Upper lobe of right lung (tissue), 1 donor: ENCODE measurements at regions not wholly inside any gene's neighbourhood (a gene's known extent, or its start where the extent isn't known, plus 50 kb on each side); places are given as distances from the start of the nearest gene placed in this dataset.

ENCODE experiments used
- ATAC-seq: fragments of 200-7000 bp; cut with Tn5 transposase; one replicate; pipeline ENCODE4 v1.9.1; 2020; ENCODE audit warnings: mild to moderate bottlenecking, moderate library complexity
- DNase-seq: peaks from one replicate; pipeline ENCODE4 v3.0.0-alpha.2; 2020
- H3K27ac ChIP-seq: fragments of 200-600 bp; one replicate; pipeline ENCODE4 v1.8.0; 2022
- H3K27me3 ChIP-seq: fragments of 200-600 bp; one replicate; pipeline ENCODE4 v1.8.0; 2022; ENCODE audit warnings: mild to moderate bottlenecking
- H3K36me3 ChIP-seq: fragments of 200-600 bp; one replicate; pipeline ENCODE4 v1.8.0; 2022
- H3K4me1 ChIP-seq: fragments of 200-600 bp; one replicate; pipeline ENCODE4 v1.8.0; 2022
- H3K4me3 ChIP-seq: fragments of 200-600 bp; one replicate; pipeline ENCODE4 v1.8.0; 2022; ENCODE audit warnings: mild to moderate bottlenecking
- H3K9me3 ChIP-seq: fragments of 200-600 bp; one replicate; pipeline ENCODE4 v1.8.0; 2022
- CTCF ChIP-seq: fragments of 200-600 bp; IDR thresholded peaks from one replicate; pipeline ENCODE4 v1.8.0; 2022; ENCODE audit warnings: antibody characterized with exemption
- intact Hi-C: fragments of 100-400 bp; cut with DNase I; formaldehyde crosslinking; loops from one replicate; pipeline ENCODE4 v1.11.0; 2022
- donor health status: DM: no; HTN: yes; CAD: no; lungs with severe emphysema.

GRCh38 chr2:35246702-35247101 is 1108.9 kb upstream of the CRIM1 start:
- Histone ChIP-seq H3K27me3 (no peaks in the 10 kb centered on the region), H3K4me1 (no peaks in the 10 kb centered on the region), H3K27ac (no peak overlapping the region), H3K9me3 (no peaks in the 10 kb centered on the region), H3K36me3 (no peaks in the 10 kb centered on the region), H3K4me3 (no peak overlapping the region)
- ATAC-seq (no peak), DNase-seq (no peak)
- intact Hi-C loops, result no loop called here
- TF ChIP-seq CTCF, result no peak

GRCh38 chr2:35228584-35228983 is 1127.0 kb upstream of the CRIM1 start:
- Histone ChIP-seq H3K4me1 (no peaks in the 10 kb centered on the region), H3K27ac (no peak overlapping the region), H3K4me3 (no peak overlapping the region), H3K36me3 (no peaks in the 10 kb centered on the region), H3K27me3 (no peaks in the 10 kb centered on the region), H3K9me3 (no peaks in the 10 kb centered on the region)
- no peak for ATAC-seq
- intact Hi-C loops, result no loop called here
- no peak for TF ChIP-seq CTCF
- DNase-seq, result no peak

GRCh38 chr2:35220461-35220860 is 1135.1 kb upstream of the CRIM1 start:
- TF ChIP-seq CTCF, result no peak
- no peaks in the 10 kb centered on the region for H3K36me3 ChIP-seq
- H3K9me3 ChIP-seq, result no peaks in the 10 kb centered on the region
- intact Hi-C loops, result no loop called here
- no peaks in the 10 kb centered on the region for H3K4me1 ChIP-seq
- DNase-seq (no peak), ATAC-seq (no peak)
- H3K4me3 ChIP-seq, result no peak overlapping the region
- no peak overlapping the region for H3K27ac ChIP-seq
- H3K27me3 ChIP-seq, result no peaks in the 10 kb centered on the region

GRCh38 chr2:35204881-35205280 is 1150.7 kb upstream of the CRIM1 start:
- no peaks in the 10 kb centered on the region for H3K4me1 ChIP-seq
- H3K27ac ChIP-seq, result no peak overlapping the region
- intact Hi-C loops, result no loop called here
- ATAC-seq (no peak), DNase-seq (no peak)
- no peak overlapping the region for H3K4me3 ChIP-seq
- no peaks in the 10 kb centered on the region for H3K36me3 ChIP-seq
- no peak for TF ChIP-seq CTCF
- no peaks in the 10 kb centered on the region for H3K27me3 ChIP-seq
- no peaks in the 10 kb centered on the region for H3K9me3 ChIP-seq

- Histone ChIP-seq H3K27ac (no peak overlapping the region), H3K27me3 (no peaks in the 10 kb centered on the region), H3K36me3 (no peaks in the 10 kb centered on the region), H3K4me3 (no peak overlapping the region), H3K9me3 (no peaks in the 10 kb centered on the region), H3K4me1 (no peaks in the 10 kb centered on the region)
- no peak for TF ChIP-seq CTCF
- DNase-seq (no peak), ATAC-seq (no peak)
- intact Hi-C loops, result no loop called here
Measured at GRCh38 chr2:35204323-35204722, 1151.3 kb upstream of the CRIM1 start.

GRCh38 chr2:35199298-35199697 is 1156.3 kb upstream of the CRIM1 start:
- Histone ChIP-seq H3K27me3 (no peaks in the 10 kb centered on the region), H3K4me1 (no peaks in the 10 kb centered on the region), H3K36me3 (no peaks in the 10 kb centered on the region), H3K9me3 (no peaks in the 10 kb centered on the region), H3K4me3 (no peak overlapping the region), H3K27ac (no peak overlapping the region)
- TF ChIP-seq CTCF, result no peak
- intact Hi-C loops, result no loop called here
- ATAC-seq (no peak), DNase-seq (no peak)
